Osteoblast (primary cell): ENCODE measurements at regions not wholly inside any gene's neighbourhood (a gene's known extent, or its start where the extent isn't known, plus 50 kb on each side); places are given as distances from the start of the nearest gene placed in this dataset.

Experiments
- DNase-seq: peaks from one replicate; pipeline ENCODE4 v3.0.0; 2011; ENCODE audit warnings: low spot score, mixed read lengths; ENCODE audit not compliant: insufficient read length; ENCODE audit errors: missing footprints
- H2AFZ ChIP-seq: 2 replicates; pipeline ENCODE4 v1.6.0; 2011; ENCODE audit warnings: mild to moderate bottlenecking, low read length
- H3K27ac ChIP-seq: 2 replicates; pipeline ENCODE4 v1.5.1; 2011; ENCODE audit warnings: mild to moderate bottlenecking, low read depth, low read length, moderate library complexity
- H3K27me3 ChIP-seq: 2 replicates; pipeline ENCODE4 v1.6.0; 2012; ENCODE audit warnings: mild to moderate bottlenecking, control low read depth, inconsistent platforms, low read length, moderate library complexity; ENCODE audit not compliant: insufficient read depth
- H3K36me3 ChIP-seq: 2 replicates; pipeline ENCODE4 v1.5.1; 2011; ENCODE audit warnings: mild to moderate bottlenecking, low read length, control low read depth, moderate library complexity; ENCODE audit not compliant: insufficient read depth
- H3K4me1 ChIP-seq: 2 replicates; pipeline ENCODE4 v1.5.1; 2011; ENCODE audit warnings: mild to moderate bottlenecking, low read length, control low read depth, moderate library complexity; ENCODE audit not compliant: insufficient read depth
- H3K4me2 ChIP-seq: 2 replicates; pipeline ENCODE4 v1.6.0; 2011; ENCODE audit warnings: mild to moderate bottlenecking, low read length; ENCODE audit not compliant: insufficient read depth
- H3K4me3 ChIP-seq: fragments of 200-600 bp; sonication (generic); 3 replicates; pipeline ENCODE4 v1.5.1; 2012; ENCODE audit warnings: mild to moderate bottlenecking, low read length, inconsistent platforms; ENCODE audit not compliant: insufficient read depth
- H3K79me2 ChIP-seq: 2 replicates; pipeline ENCODE4 v1.6.0; 2012; ENCODE audit warnings: mild to moderate bottlenecking, low read length, control low read depth, inconsistent platforms; ENCODE audit not compliant: insufficient read depth
- H3K9me3 ChIP-seq: 2 replicates; pipeline ENCODE4 v1.5.1; 2011; ENCODE audit warnings: low read depth, low read length, control low read depth
- H4K20me1 ChIP-seq: 2 replicates; pipeline ENCODE4 v1.6.0; 2012; ENCODE audit warnings: mild to moderate bottlenecking, low read length, control low read depth; ENCODE audit not compliant: insufficient read depth
- TF ChIP-seq, protein P1 (sequence below): IDR thresholded peaks from 2 replicates; pipeline ENCODE4 v1.5.1; 2011; ENCODE audit warnings: mild to moderate bottlenecking, low read depth, low read length, moderate library complexity; ENCODE audit errors: extremely low read depth

DNA sequence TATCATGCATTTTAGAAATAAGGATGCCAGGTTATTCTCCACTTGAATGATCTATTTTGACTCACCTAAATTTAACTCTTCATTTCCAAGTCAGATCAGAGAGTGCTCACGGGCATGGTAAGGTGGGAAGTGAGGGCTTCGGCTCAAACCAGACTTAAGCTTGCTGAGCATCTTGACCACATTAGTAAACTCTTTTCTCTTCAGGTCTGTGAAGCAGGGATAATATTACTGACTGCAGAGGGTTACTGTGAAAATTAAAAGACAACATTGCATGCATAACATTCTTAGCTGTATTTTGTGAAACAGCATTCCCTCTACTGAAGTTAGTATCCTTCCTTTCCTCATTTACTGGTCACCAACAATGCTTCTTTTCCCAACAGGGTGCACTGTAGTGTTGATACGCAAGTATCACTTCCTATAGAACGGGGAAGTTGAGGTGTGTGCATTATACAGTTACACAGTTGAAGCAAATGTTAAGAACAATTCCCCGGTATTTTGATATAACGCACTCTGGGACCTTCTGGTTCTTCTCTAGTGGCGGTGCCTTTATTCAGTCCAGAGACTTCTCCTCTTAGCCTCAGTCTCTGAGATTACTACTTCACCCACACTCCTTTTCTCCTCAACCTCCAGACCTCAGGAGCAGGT is 74.1 kb upstream of the MNS1 start:
- peak; percentile 51 for DNase-seq

GRCh38 chr15:56537881-56538280 is 72.9 kb upstream of the MNS1 start:
- no peaks in the 10 kb centered on the region for H4K20me1 ChIP-seq
- DNase-seq = no peak
- no peaks in the 10 kb centered on the region for H3K9me3 ChIP-seq
- H3K27me3 ChIP-seq = peaks cover 2% of the 10 kb centered on the region
- H3K36me3 ChIP-seq = no peaks in the 10 kb centered on the region
- no peaks in the 10 kb centered on the region for H3K79me2 ChIP-seq
- no peak overlapping the region for H2AFZ ChIP-seq
- no peaks in the 10 kb centered on the region for H3K4me1 ChIP-seq
- TF ChIP-seq, protein P1, sequence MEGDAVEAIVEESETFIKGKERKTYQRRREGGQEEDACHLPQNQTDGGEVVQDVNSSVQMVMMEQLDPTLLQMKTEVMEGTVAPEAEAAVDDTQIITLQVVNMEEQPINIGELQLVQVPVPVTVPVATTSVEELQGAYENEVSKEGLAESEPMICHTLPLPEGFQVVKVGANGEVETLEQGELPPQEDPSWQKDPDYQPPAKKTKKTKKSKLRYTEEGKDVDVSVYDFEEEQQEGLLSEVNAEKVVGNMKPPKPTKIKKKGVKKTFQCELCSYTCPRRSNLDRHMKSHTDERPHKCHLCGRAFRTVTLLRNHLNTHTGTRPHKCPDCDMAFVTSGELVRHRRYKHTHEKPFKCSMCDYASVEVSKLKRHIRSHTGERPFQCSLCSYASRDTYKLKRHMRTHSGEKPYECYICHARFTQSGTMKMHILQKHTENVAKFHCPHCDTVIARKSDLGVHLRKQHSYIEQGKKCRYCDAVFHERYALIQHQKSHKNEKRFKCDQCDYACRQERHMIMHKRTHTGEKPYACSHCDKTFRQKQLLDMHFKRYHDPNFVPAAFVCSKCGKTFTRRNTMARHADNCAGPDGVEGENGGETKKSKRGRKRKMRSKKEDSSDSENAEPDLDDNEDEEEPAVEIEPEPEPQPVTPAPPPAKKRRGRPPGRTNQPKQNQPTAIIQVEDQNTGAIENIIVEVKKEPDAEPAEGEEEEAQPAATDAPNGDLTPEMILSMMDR = no peak
- no peak overlapping the region for H3K4me3 ChIP-seq
- no peak overlapping the region for H3K27ac ChIP-seq
- H3K4me2 ChIP-seq = no peak overlapping the region

More for the DNA sequence above, 74.1 kb upstream of the MNS1 start:
- H3K27ac ChIP-seq = no peak overlapping the region
- TF ChIP-seq, protein P1 = no peak
- H3K9me3 ChIP-seq = no peaks in the 10 kb centered on the region
- no peak overlapping the region for H3K4me2 ChIP-seq
- H3K4me3 ChIP-seq = no peak overlapping the region
- no peak overlapping the region for H2AFZ ChIP-seq
- H3K36me3 ChIP-seq = no peaks in the 10 kb centered on the region
- no peaks in the 10 kb centered on the region for H4K20me1 ChIP-seq
- no peaks in the 10 kb centered on the region for H3K79me2 ChIP-seq
- no peaks in the 10 kb centered on the region for H3K4me1 ChIP-seq
- peaks cover 2% of the 10 kb centered on the region for H3K27me3 ChIP-seq

DNA sequence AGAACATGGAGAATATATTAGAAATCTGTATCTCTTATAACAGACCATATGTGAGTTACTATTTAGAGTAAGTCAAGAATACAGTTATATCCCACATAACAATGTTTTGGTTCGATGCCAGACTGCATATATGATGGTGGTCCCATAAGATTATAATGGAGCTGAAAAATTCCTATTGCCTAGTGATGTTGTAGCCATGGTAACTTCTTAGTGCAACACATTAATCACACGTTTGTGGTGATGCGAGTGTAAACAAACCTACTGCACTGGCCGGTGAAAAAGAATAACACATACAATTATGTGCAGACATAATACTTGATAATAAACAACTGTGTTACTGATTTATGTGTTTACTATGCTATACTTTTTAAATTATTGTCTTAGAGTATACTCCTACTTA is 69.8 kb upstream of the MNS1 start:
- Histone ChIP-seq H3K79me2 (no peaks in the 10 kb centered on the region), H3K9me3 (no peaks in the 10 kb centered on the region), H2AFZ (no peak overlapping the region), H3K27me3 (peaks cover 2% of the 10 kb centered on the region), H4K20me1 (no peaks in the 10 kb centered on the region), H3K36me3 (no peaks in the 10 kb centered on the region), H3K4me3 (no peak overlapping the region), H3K4me1 (no peaks in the 10 kb centered on the region), H3K27ac (no peak overlapping the region), H3K4me2 (no peak overlapping the region)
- DNase-seq = no peak
- TF ChIP-seq, protein P1 = no peak

- Histone ChIP-seq H3K4me3 (no peak overlapping the region), H3K79me2 (no peaks in the 10 kb centered on the region), H3K4me2 (no peak overlapping the region), H3K36me3 (no peaks in the 10 kb centered on the region), H3K27me3 (peaks cover 4% of the 10 kb centered on the region), H2AFZ (no peak overlapping the region), H3K27ac (no peak overlapping the region), H3K9me3 (no peaks in the 10 kb centered on the region), H3K4me1 (no peaks in the 10 kb centered on the region), H4K20me1 (no peaks in the 10 kb centered on the region)
- no peak for DNase-seq
- TF ChIP-seq, protein P1 = no peak
Measured at GRCh38 chr15:56533731-56534403, 68.9 kb upstream of the MNS1 start.
